ENCODE measurements at regions not wholly inside any gene's neighbourhood (a gene's known extent, or its start where the extent isn't known, plus 50 kb on each side); places are given as distances from the start of the nearest gene placed in this dataset.
"Not testable (repeated sequence)": the region's sequence is repeated elsewhere in the genome, so short reads cannot be mapped to it uniquely, and the experiment has no call there.

GRCh38 chr12:88909510-88909909, 329.2 kb upstream of the KITLG start:
- in situ Hi-C loops (cut with MboI; ENCODE audit: low pct_unique_long_range_greater_than_20kb, low sequenced_read_pairs) = no loop called here
- DNase-seq = no peak

- DNase-seq = no peak
- in situ Hi-C loops (cut with MboI; ENCODE audit: low pct_unique_long_range_greater_than_20kb, low sequenced_read_pairs) = no loop called here
Measured at GRCh38 chr12:88908345-88908744, 328.1 kb upstream of the KITLG start.

- DNase-seq = no peak
- in situ Hi-C loops (cut with MboI; ENCODE audit: low pct_unique_long_range_greater_than_20kb, low sequenced_read_pairs) = no loop called here
Measured at GRCh38 chr12:88904705-88905104, 324.4 kb upstream of the KITLG start.

GRCh38 chr12:88903333-88903732, 323.1 kb upstream of the KITLG start:
- no peak for DNase-seq
- in situ Hi-C loops (cut with MboI; ENCODE audit: low pct_unique_long_range_greater_than_20kb, low sequenced_read_pairs) = no loop called here

GRCh38 chr12:88897723-88898122, 317.5 kb upstream of the KITLG start:
- in situ Hi-C loops (cut with MboI; ENCODE audit: low pct_unique_long_range_greater_than_20kb, low sequenced_read_pairs) = no loop called here
- peak; percentile 8 for DNase-seq

- no peak for DNase-seq
- in situ Hi-C loops (cut with MboI; ENCODE audit: low pct_unique_long_range_greater_than_20kb, low sequenced_read_pairs) = no loop called here
Measured at GRCh38 chr12:88896958-88897357, 316.7 kb upstream of the KITLG start.

GRCh38 chr12:88895634-88896033, 315.4 kb upstream of the KITLG start:
- peak; percentile 76 for DNase-seq
- in situ Hi-C loops (cut with MboI; ENCODE audit: low pct_unique_long_range_greater_than_20kb, low sequenced_read_pairs) = no loop called here

GRCh38 chr12:88893801-88894200, 313.5 kb upstream of the KITLG start:
- no peak for DNase-seq
- in situ Hi-C loops (cut with MboI; ENCODE audit: low pct_unique_long_range_greater_than_20kb, low sequenced_read_pairs) = no loop called here

- in situ Hi-C loops (cut with MboI; ENCODE audit: low pct_unique_long_range_greater_than_20kb, low sequenced_read_pairs); DNase-seq: not testable (repeated sequence)
Measured at GRCh38 chr12:88891434-88891833, 311.2 kb upstream of the KITLG start.

GRCh38 chr12:88889326-88890110, 309.2 kb upstream of the KITLG start:
- DNase-seq = no peak

GRCh38 chr12:88884600-88884999, 304.3 kb upstream of the KITLG start:
- in situ Hi-C loops (cut with MboI; ENCODE audit: low pct_unique_long_range_greater_than_20kb, low sequenced_read_pairs) = no loop called here
- no peak for DNase-seq

More at GRCh38 chr12:88889326-88890110, 309.2 kb upstream of the KITLG start:
- in situ Hi-C loops (cut with MboI; ENCODE audit: low pct_unique_long_range_greater_than_20kb, low sequenced_read_pairs) = no loop called here

- no peak for DNase-seq
- in situ Hi-C loops (cut with MboI; ENCODE audit: low pct_unique_long_range_greater_than_20kb, low sequenced_read_pairs) = no loop called here
Measured at GRCh38 chr12:88882662-88883061, 302.4 kb upstream of the KITLG start.

- no peak for DNase-seq
Measured at GRCh38 chr12:88880051-88880450, 299.8 kb upstream of the KITLG start.

GRCh38 chr12:88878295-88878694, 298.0 kb upstream of the KITLG start:
- in situ Hi-C loops (cut with MboI; ENCODE audit: low pct_unique_long_range_greater_than_20kb, low sequenced_read_pairs) = no loop called here
- no peak for DNase-seq

More at GRCh38 chr12:88880051-88880450, 299.8 kb upstream of the KITLG start:
- in situ Hi-C loops (cut with MboI; ENCODE audit: low pct_unique_long_range_greater_than_20kb, low sequenced_read_pairs) = no loop called here

GRCh38 chr12:88876857-88877256, 296.6 kb upstream of the KITLG start:
- in situ Hi-C loops (cut with MboI; ENCODE audit: low pct_unique_long_range_greater_than_20kb, low sequenced_read_pairs) = no loop called here
- no peak for DNase-seq

GRCh38 chr12:88870000-88870737, 289.9 kb upstream of the KITLG start:
- no peak for DNase-seq
- in situ Hi-C loops (cut with MboI; ENCODE audit: low pct_unique_long_range_greater_than_20kb, low sequenced_read_pairs) = no loop called here

- in situ Hi-C loops (cut with MboI; ENCODE audit: low pct_unique_long_range_greater_than_20kb, low sequenced_read_pairs) = no loop called here
- no peak for DNase-seq
Measured at GRCh38 chr12:88868050-88868449, 287.8 kb upstream of the KITLG start.

GRCh38 chr12:88867510-88867909, 287.2 kb upstream of the KITLG start:
- no peak for DNase-seq
- in situ Hi-C loops (cut with MboI; ENCODE audit: low pct_unique_long_range_greater_than_20kb, low sequenced_read_pairs) = no loop called here

GRCh38 chr12:88866881-88867280, 286.6 kb upstream of the KITLG start:
- in situ Hi-C loops (cut with MboI; ENCODE audit: low pct_unique_long_range_greater_than_20kb, low sequenced_read_pairs) = no loop called here
- DNase-seq = no peak

- DNase-seq = no peak
- in situ Hi-C loops (cut with MboI; ENCODE audit: low pct_unique_long_range_greater_than_20kb, low sequenced_read_pairs) = no loop called here
Measured at GRCh38 chr12:88865537-88865936, 285.3 kb upstream of the KITLG start.
